Fibroblast of mammary gland (primary cell): ENCODE measurements at regions not wholly inside any gene's neighbourhood (a gene's known extent, or its start where the extent isn't known, plus 50 kb on each side); places are given as distances from the start of the nearest gene placed in this dataset.

Experiments used
- DNase-seq: peaks from one replicate; pipeline ENCODE4 v3.0.0-alpha.2; 2010; ENCODE audit warnings: low read depth
- H3K4me3 ChIP-seq: 2 replicates; pipeline ENCODE4 v1.5.1; 2011; ENCODE audit warnings: low read depth, mild to moderate bottlenecking, low read length, moderate library complexity; ENCODE audit not compliant: control insufficient read depth
- CTCF ChIP-seq: conservative IDR thresholded peaks from 2 replicates; pipeline ENCODE4 v1.5.1; 2011; ENCODE audit warnings: low read depth, low read length, inconsistent platforms; ENCODE audit not compliant: control insufficient read depth, insufficient read depth

GRCh38 chr11:39462506-39462905 lies 1996.9 kb downstream of the LRRC4C start:
- no peak for TF ChIP-seq CTCF
- H3K4me3 ChIP-seq, result no peak overlapping the region
- DNase-seq, result no peak

GRCh38 chr11:39461066-39461465 lies 1998.4 kb downstream of the LRRC4C start:
- no peak overlapping the region for H3K4me3 ChIP-seq
- TF ChIP-seq CTCF, result no peak
- DNase-seq, result no peak

GRCh38 chr11:39459606-39460005 lies 1999.8 kb downstream of the LRRC4C start:
- TF ChIP-seq CTCF, result no peak
- no peak overlapping the region for H3K4me3 ChIP-seq
- no peak for DNase-seq

- H3K4me3 ChIP-seq, result no peak overlapping the region
- TF ChIP-seq CTCF, result no peak
- no peak for DNase-seq
Observed at GRCh38 chr11:39458481-39458880, 2001.0 kb downstream of the LRRC4C start.

GRCh38 chr11:39443424-39444022 lies 2015.9 kb downstream of the LRRC4C start:
- H3K4me3 ChIP-seq, result no peak overlapping the region
- no peak for DNase-seq
- TF ChIP-seq CTCF, result no peak

GRCh38 chr11:39442177-39442576 lies 2017.3 kb downstream of the LRRC4C start:
- no peak for TF ChIP-seq CTCF
- H3K4me3 ChIP-seq, result no peak overlapping the region
- DNase-seq, result no peak

GRCh38 chr11:39435641-39436040 lies 2023.8 kb downstream of the LRRC4C start:
- no peak for TF ChIP-seq CTCF
- DNase-seq, result no peak
- no peak overlapping the region for H3K4me3 ChIP-seq
